Spleen (tissue), 7 donors: ENCODE measurements at regions not wholly inside any gene's neighbourhood (a gene's known extent, or its start where the extent isn't known, plus 50 kb on each side); places are given as distances from the start of the nearest gene placed in this dataset.

ENCODE experiments used
- POLR2A ChIP-seq, 3 donors: fragments of 450-650 bp; IDR thresholded peaks; one replicate each; pipeline ENCODE4 v1.5.1; 2017; ENCODE audit warnings: antibody characterized with exemption in 3 of 3, mild to moderate bottlenecking in 1 of 3
- POLR2AphosphoS5 ChIP-seq, 3 donors: sonication (generic); formaldehyde crosslinking; IDR thresholded peaks; one replicate each; pipeline ENCODE4 v1.5.1; 2017; ENCODE audit warnings: antibody characterized with exemption in 3 of 3
- TF ChIP-seq, protein P1 (sequence below), 11 experiments: fragments of 200-600 bp in 7 of 11; fragments of 450-650 bp in 4 of 11; sonication (generic) in 4 of 11; IDR thresholded peaks in 8 of 11; conservative IDR thresholded peaks in 3 of 11; 1 replicate in 7 of 11; 2 replicates in 4 of 11; pipeline versions ENCODE4 v1.4.0 to v1.8.0; 2016 to 2021; ENCODE audit warnings: antibody characterized with exemption in 11 of 11, inconsistent platforms in 4 of 11, mild to moderate bottlenecking in 1 of 11
- donor health status: DM: no; HTN: no; CAD: no; lungs with moderate emphysema.
- donor health status: DM: no; HTN: no; CAD: no.
- donor health status: DM: no; HTN: no; CAD: no.

DNA sequence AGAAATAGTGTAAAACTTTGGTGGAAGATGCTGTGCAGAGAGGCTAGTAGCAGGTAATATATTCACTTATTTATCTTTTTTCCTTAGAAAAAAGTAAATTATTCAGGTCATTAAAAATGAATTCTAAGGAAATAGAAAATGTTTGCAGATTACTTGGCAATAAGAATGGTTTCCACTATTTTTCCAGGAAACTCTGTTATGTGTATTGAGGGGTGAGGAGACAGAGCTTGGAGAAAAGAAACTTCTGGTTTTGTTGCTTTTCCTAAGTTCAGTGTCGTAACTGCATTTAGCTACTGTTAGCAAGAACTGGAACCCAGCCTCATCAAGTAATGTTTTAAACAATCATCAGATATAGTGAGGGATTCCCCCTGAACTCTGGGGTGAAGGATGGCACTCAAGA is 79.2 kb upstream of the SMLR1 start:
- TF ChIP-seq POLR2A (IDR thresholded peaks at IDR 0.05) = no peak
- TF ChIP-seq, protein P1, sequence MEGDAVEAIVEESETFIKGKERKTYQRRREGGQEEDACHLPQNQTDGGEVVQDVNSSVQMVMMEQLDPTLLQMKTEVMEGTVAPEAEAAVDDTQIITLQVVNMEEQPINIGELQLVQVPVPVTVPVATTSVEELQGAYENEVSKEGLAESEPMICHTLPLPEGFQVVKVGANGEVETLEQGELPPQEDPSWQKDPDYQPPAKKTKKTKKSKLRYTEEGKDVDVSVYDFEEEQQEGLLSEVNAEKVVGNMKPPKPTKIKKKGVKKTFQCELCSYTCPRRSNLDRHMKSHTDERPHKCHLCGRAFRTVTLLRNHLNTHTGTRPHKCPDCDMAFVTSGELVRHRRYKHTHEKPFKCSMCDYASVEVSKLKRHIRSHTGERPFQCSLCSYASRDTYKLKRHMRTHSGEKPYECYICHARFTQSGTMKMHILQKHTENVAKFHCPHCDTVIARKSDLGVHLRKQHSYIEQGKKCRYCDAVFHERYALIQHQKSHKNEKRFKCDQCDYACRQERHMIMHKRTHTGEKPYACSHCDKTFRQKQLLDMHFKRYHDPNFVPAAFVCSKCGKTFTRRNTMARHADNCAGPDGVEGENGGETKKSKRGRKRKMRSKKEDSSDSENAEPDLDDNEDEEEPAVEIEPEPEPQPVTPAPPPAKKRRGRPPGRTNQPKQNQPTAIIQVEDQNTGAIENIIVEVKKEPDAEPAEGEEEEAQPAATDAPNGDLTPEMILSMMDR (IDR thresholded peaks at IDR 0.05 in 8 of 11, conservative IDR thresholded peaks at IDR 0.05 in 3 of 11) = no peak
- TF ChIP-seq POLR2AphosphoS5 (IDR thresholded peaks at IDR 0.05) = no peak
